Neural progenitor cell (in vitro differentiated cells): ENCODE measurements at regions not wholly inside any gene's neighbourhood (a gene's known extent, or its start where the extent isn't known, plus 50 kb on each side); places are given as distances from the start of the nearest gene placed in this dataset.

Source experiments
- DNase-seq: peaks from one replicate; pipeline ENCODE4 v3.0.0-alpha.2; 2016; ENCODE audit warnings: low spot score
- H2AFZ ChIP-seq: fragments of 200-600 bp; sonication (generic); replicated peaks from 2 replicates; pipeline ENCODE4 v1.6.1; 2016; ENCODE audit warnings: antibody characterized with exemption
- H3F3A ChIP-seq: fragments of 200-600 bp; sonication (generic); 2 replicates; pipeline ENCODE4 v1.6.1; 2016; ENCODE audit warnings: antibody characterized with exemption, low read depth
- H3K27ac ChIP-seq: fragments of 200-600 bp; sonication (generic); 2 replicates; pipeline ENCODE4 v1.5.1; 2016; ENCODE audit warnings: mild to moderate bottlenecking
- H3K27me3 ChIP-seq: fragments of 200-600 bp; sonication (generic); 2 replicates; pipeline ENCODE4 v1.6.1; 2016; ENCODE audit warnings: mild to moderate bottlenecking, moderate library complexity
- H3K36me3 ChIP-seq: fragments of 200-600 bp; sonication (generic); 2 replicates; pipeline ENCODE4 v1.5.1; 2016
- H3K4me1 ChIP-seq: fragments of 200-600 bp; sonication (generic); 2 replicates; pipeline ENCODE4 v1.6.1; 2016; ENCODE audit warnings: mixed run types
- H3K4me2 ChIP-seq: fragments of 200-600 bp; sonication (generic); 2 replicates; pipeline ENCODE4 v1.6.1; 2016
- H3K4me3 ChIP-seq: fragments of 200-600 bp; sonication (generic); 2 replicates; pipeline ENCODE4 v1.5.1; 2016
- H3K79me2 ChIP-seq: fragments of 200-600 bp; sonication (generic); 2 replicates; pipeline ENCODE4 v1.6.1; 2016; ENCODE audit warnings: low read depth
- H3K9ac ChIP-seq: fragments of 200-600 bp; sonication (generic); 2 replicates; pipeline ENCODE4 v1.6.1; 2016
- H3K9me3 ChIP-seq: fragments of 200-600 bp; sonication (generic); 2 replicates; pipeline ENCODE4 v1.5.1; 2016; ENCODE audit warnings: low read depth
- H4K20me1 ChIP-seq: fragments of 200-600 bp; sonication (generic); 2 replicates; pipeline ENCODE4 v1.6.1; 2016; ENCODE audit warnings: low read depth
- H3K27ac Mint-ChIP-seq: 3 replicates; pipeline ENCODE4 v1.8.0; 2021; ENCODE audit warnings: mixed read lengths
- H3K27me3 Mint-ChIP-seq: 2 replicates; pipeline ENCODE4 v1.8.0; 2022; ENCODE audit warnings: low read depth, mild to moderate bottlenecking, inconsistent platforms, moderate library complexity, mixed read lengths; ENCODE audit not compliant: insufficient read depth
- H3K36me3 Mint-ChIP-seq: 3 replicates; pipeline ENCODE4 v1.8.0; 2021; ENCODE audit warnings: mixed read lengths
- H3K4me1 Mint-ChIP-seq: 3 replicates; pipeline ENCODE4 v1.8.0; 2021; ENCODE audit warnings: mixed read lengths
- H3K4me3 Mint-ChIP-seq: 3 replicates; pipeline ENCODE4 v1.8.0; 2021; ENCODE audit warnings: mild to moderate bottlenecking, moderate library complexity, mixed read lengths
- H3K9me3 Mint-ChIP-seq: 3 replicates; pipeline ENCODE4 v1.8.0; 2020; ENCODE audit warnings: mixed read lengths
- CTCF ChIP-seq: fragments of 200-600 bp; sonication (generic); IDR thresholded peaks from 2 replicates; pipeline ENCODE4 v1.5.1; 2017; ENCODE audit warnings: antibody characterized with exemption, mild to moderate bottlenecking
- EZH2 ChIP-seq: fragments of 200-600 bp; sonication (generic); IDR thresholded peaks from 2 replicates; pipeline ENCODE4 v1.6.1; 2017; ENCODE audit warnings: antibody characterized with exemption, mild to moderate bottlenecking, moderate library complexity
- EZH2phosphoT487 ChIP-seq: fragments of 200-600 bp; sonication (generic); IDR thresholded peaks from 2 replicates; pipeline ENCODE4 v1.6.1; 2017; ENCODE audit warnings: antibody characterized with exemption

DNA sequence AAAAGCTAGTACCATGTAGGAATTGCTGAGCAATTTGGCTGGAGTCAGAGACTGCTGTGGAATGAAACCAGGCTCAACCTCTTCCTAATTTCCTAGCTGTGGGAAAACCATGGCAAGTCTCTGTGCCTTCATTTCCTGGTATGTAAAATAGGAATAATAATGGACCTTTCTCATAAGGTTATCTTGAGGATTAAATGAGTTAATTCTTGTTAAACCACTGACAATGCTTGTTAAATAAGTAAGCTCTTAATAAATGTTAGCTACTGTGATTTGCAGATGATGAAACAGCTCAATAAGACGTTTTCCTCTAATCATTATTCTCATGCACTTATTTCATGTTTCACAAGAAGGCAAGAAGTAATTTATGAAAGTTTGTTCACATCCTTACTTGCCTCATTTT, 346.7 kb downstream of the RND3 start:
- no peak for TF ChIP-seq CTCF
- no peak for TF ChIP-seq EZH2phosphoT487
- no peak for DNase-seq
- H3K36me3 Mint-ChIP-seq = no peaks in the 10 kb centered on the region
- H3K27me3 Mint-ChIP-seq = no peaks in the 10 kb centered on the region
- Histone ChIP-seq H2AFZ (no peak overlapping the region), H3K4me1 (no peaks in the 10 kb centered on the region), H3K9me3 (no peaks in the 10 kb centered on the region), H3K27me3 (no peaks in the 10 kb centered on the region), H3F3A (no peaks in the 10 kb centered on the region), H3K27ac (no peak overlapping the region), H3K9ac (no peak overlapping the region), H3K79me2 (no peaks in the 10 kb centered on the region), H3K4me2 (no peak overlapping the region), H3K4me3 (no peak overlapping the region), H4K20me1 (no peaks in the 10 kb centered on the region), H3K36me3 (no peaks in the 10 kb centered on the region)
- peaks cover 6% of the 10 kb centered on the region for H3K4me1 Mint-ChIP-seq
- no peak overlapping the region for H3K27ac Mint-ChIP-seq
- H3K9me3 Mint-ChIP-seq = peaks cover 7% of the 10 kb centered on the region
- no peak overlapping the region for H3K4me3 Mint-ChIP-seq

- no peaks in the 10 kb centered on the region for H3K9me3 Mint-ChIP-seq
- Histone ChIP-seq H3K27me3 (no peaks in the 10 kb centered on the region), H3K9ac (no peak overlapping the region), H2AFZ (no peak overlapping the region), H3K4me2 (no peak overlapping the region), H3K4me3 (no peak overlapping the region), H3K79me2 (no peaks in the 10 kb centered on the region), H3K36me3 (no peaks in the 10 kb centered on the region), H3K4me1 (no peaks in the 10 kb centered on the region), H3F3A (no peaks in the 10 kb centered on the region), H4K20me1 (no peaks in the 10 kb centered on the region), H3K27ac (no peak overlapping the region), H3K9me3 (no peaks in the 10 kb centered on the region)
- no peak overlapping the region for H3K27ac Mint-ChIP-seq
- no peak for TF ChIP-seq EZH2phosphoT487
- TF ChIP-seq CTCF = no peak
- no peak for TF ChIP-seq EZH2
- no peaks in the 10 kb centered on the region for H3K27me3 Mint-ChIP-seq
- no peaks in the 10 kb centered on the region for H3K36me3 Mint-ChIP-seq
- H3K4me3 Mint-ChIP-seq = no peak overlapping the region
- peaks cover 11% of the 10 kb centered on the region for H3K4me1 Mint-ChIP-seq
- DNase-seq = no peak
These were observed 348.9 kb downstream of the RND3 start for GRCh38 chr2:150138587-150138986.

DNA sequence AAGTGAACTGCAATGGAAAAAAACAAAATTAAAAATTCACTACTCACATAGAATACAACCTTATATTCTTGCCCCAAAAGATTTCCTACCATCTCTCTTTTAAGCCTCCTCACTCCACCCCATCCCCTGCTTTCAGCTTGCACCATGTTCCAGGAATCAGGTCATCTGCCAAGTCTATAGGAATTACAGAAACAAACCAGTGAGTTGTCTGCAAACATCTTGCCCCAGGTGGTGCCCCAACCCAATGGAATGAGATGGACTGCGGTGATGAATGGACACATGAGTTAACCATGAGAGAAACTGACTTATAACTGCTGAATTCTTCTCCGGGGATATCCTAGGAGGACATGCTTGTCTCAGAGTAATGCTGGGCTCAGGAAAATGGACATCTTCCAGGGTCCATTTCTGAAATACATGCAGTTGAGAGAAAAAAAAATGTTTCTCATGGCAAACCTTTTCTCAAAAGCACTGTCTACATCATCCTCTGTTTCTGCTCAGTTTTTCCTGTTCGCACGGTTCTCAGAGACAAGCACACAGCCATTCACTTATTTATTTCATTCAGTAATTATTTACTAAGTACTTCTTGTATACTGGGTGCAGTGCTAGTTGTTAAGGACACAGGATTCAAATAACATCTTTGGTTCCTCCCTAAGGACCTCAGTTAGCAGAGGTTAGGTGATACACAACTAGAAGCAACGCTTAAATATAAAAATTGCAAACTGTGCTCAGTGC, 350.0 kb downstream of the RND3 start:
- Mint-ChIP-seq H3K27me3 (no peaks in the 10 kb centered on the region), H3K4me3 (no peak overlapping the region), H3K9me3 (no peaks in the 10 kb centered on the region), H3K27ac (no peak overlapping the region), H3K36me3 (no peaks in the 10 kb centered on the region), H3K4me1 (peaks cover 13% of the 10 kb centered on the region)
- H3K9ac ChIP-seq = no peak overlapping the region
- no peaks in the 10 kb centered on the region for H3K9me3 ChIP-seq
- no peak overlapping the region for H3K4me3 ChIP-seq
- H3K27me3 ChIP-seq = no peaks in the 10 kb centered on the region
- no peaks in the 10 kb centered on the region for H3K36me3 ChIP-seq
- no peaks in the 10 kb centered on the region for H3K4me1 ChIP-seq
- H3K4me2 ChIP-seq = no peak overlapping the region
- no peak overlapping the region for H2AFZ ChIP-seq
- no peaks in the 10 kb centered on the region for H3F3A ChIP-seq
- H3K79me2 ChIP-seq = no peaks in the 10 kb centered on the region
- TF ChIP-seq CTCF = no peak
- no peak for TF ChIP-seq EZH2
- TF ChIP-seq EZH2phosphoT487 = no peak
- H3K27ac ChIP-seq = no peak overlapping the region
- no peak for DNase-seq
- no peaks in the 10 kb centered on the region for H4K20me1 ChIP-seq
